MCF 10A (cell line): ENCODE measurements at regions not wholly inside any gene's neighbourhood (a gene's known extent, or its start where the extent isn't known, plus 50 kb on each side); places are given as distances from the start of the nearest gene placed in this dataset.
"Not testable (repeated sequence)": the region's sequence is repeated elsewhere in the genome, so short reads cannot be mapped to it uniquely, and the experiment has no call there.

ENCODE experiments used
- BruUV-seq: library from RNA; stranded (reverse); fragments of 400-500 nt; replicated peaks from 2 replicates; lab custom pipeline; 2021; lab: Mats Ljungman, UMichigan
- CTCF ChIA-PET: fragments of 300-600 bp; sonication (Branson Sonifier 250); formaldehyde crosslinking; extraction: SDS; loops from one replicate; lab custom pipeline; 2021; ENCODE audit warnings: antibody characterized with exemption, inconsistent platforms; lab: Yijun Ruan, JAX
- POLR2A ChIA-PET: fragments of 300-600, 350-650 bp; sonication (Branson Sonifier 250); formaldehyde crosslinking; extraction: SDS; loops from one replicate; lab custom pipeline; 2020; ENCODE audit warnings: antibody characterized with exemption, inconsistent platforms; lab: Yijun Ruan, JAX
- DNase-seq: peaks from one replicate; pipeline ENCODE4 v3.0.0-alpha.2; 2018; ENCODE audit not compliant: unreplicated experiment
- H3K27ac Mint-ChIP-seq: one replicate; pipeline ENCODE4 v1.8.0; 2022; ENCODE audit warnings: mild to moderate bottlenecking, low read depth, mixed read lengths; ENCODE audit not compliant: unreplicated experiment
- H3K27me3 Mint-ChIP-seq: one replicate; pipeline ENCODE4 v1.8.0; 2022; ENCODE audit warnings: mixed read lengths; ENCODE audit not compliant: insufficient read depth, unreplicated experiment
- H3K36me3 Mint-ChIP-seq: one replicate; pipeline ENCODE4 v1.8.0; 2022; ENCODE audit warnings: mild to moderate bottlenecking, moderate library complexity, mixed read lengths; ENCODE audit not compliant: insufficient read depth, unreplicated experiment
- H3K4me1 Mint-ChIP-seq: one replicate; pipeline ENCODE4 v1.8.0; 2022; ENCODE audit warnings: mixed read lengths; ENCODE audit not compliant: insufficient read depth, unreplicated experiment
- H3K4me3 Mint-ChIP-seq: one replicate; pipeline ENCODE4 v1.8.0; 2022; ENCODE audit warnings: mild to moderate bottlenecking, moderate library complexity, mixed read lengths; ENCODE audit not compliant: unreplicated experiment
- H3K9me3 Mint-ChIP-seq: one replicate; pipeline ENCODE4 v1.8.0; 2022; ENCODE audit warnings: mixed read lengths; ENCODE audit not compliant: unreplicated experiment
- intact Hi-C: fragments of 100-400 bp; cut with micrococcal nuclease; formaldehyde crosslinking; loops from 2 replicates; pipeline ENCODE4 v1.14.1; 2022
- TF ChIP-seq, protein P1 (sequence below): fragments of 200-600 bp; IDR thresholded peaks from one replicate; pipeline ENCODE4 v1.8.0; 2022; ENCODE audit warnings: antibody characterized with exemption, mild to moderate bottlenecking; ENCODE audit not compliant: unreplicated experiment

DNA sequence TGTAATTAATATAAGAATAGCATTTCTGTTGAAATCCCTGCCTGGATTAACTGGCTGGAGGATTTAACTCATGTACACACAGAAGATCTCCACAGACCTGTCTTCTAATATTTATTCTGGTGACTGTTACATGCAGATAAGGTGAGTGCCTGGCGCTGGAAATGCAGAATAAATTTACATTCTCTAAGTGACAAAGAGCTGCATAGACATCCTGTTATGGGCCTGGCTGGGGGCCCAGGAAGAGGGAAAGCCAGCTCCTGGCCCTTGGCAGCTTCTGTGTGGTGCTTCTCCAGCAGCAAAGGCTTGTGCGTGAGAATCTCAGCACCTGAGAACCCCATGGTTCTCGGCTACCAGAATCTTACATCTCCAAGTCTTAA lies 446.6 kb downstream of the PTPRU start:
- TF ChIP-seq, protein P1, sequence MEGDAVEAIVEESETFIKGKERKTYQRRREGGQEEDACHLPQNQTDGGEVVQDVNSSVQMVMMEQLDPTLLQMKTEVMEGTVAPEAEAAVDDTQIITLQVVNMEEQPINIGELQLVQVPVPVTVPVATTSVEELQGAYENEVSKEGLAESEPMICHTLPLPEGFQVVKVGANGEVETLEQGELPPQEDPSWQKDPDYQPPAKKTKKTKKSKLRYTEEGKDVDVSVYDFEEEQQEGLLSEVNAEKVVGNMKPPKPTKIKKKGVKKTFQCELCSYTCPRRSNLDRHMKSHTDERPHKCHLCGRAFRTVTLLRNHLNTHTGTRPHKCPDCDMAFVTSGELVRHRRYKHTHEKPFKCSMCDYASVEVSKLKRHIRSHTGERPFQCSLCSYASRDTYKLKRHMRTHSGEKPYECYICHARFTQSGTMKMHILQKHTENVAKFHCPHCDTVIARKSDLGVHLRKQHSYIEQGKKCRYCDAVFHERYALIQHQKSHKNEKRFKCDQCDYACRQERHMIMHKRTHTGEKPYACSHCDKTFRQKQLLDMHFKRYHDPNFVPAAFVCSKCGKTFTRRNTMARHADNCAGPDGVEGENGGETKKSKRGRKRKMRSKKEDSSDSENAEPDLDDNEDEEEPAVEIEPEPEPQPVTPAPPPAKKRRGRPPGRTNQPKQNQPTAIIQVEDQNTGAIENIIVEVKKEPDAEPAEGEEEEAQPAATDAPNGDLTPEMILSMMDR = no peak
- no peaks in the 10 kb centered on the region for H3K36me3 Mint-ChIP-seq
- H3K4me1 Mint-ChIP-seq = peaks cover 16% of the 10 kb centered on the region
- H3K9me3 Mint-ChIP-seq = no peaks in the 10 kb centered on the region
- no peaks in the 10 kb centered on the region for H3K27me3 Mint-ChIP-seq
- ChIA-PET CTCF (interaction anchor here (0.9 to 1.1 kb wide), 2 partner anchors 21 to 110 kb away, joined by 3 read pairs; no protein-coding TSS in a partner anchor), POLR2A (interaction anchor here (0.7 kb wide), 1 partner anchor 511 kb away, joined by 3 read pairs; no protein-coding TSS in a partner anchor)
- intact Hi-C loops = no loop called here
- no TSS peak for BruUV-seq
- H3K4me3 Mint-ChIP-seq = no peak overlapping the region
- DNase-seq = no peak
- no peak overlapping the region for H3K27ac Mint-ChIP-seq

DNA sequence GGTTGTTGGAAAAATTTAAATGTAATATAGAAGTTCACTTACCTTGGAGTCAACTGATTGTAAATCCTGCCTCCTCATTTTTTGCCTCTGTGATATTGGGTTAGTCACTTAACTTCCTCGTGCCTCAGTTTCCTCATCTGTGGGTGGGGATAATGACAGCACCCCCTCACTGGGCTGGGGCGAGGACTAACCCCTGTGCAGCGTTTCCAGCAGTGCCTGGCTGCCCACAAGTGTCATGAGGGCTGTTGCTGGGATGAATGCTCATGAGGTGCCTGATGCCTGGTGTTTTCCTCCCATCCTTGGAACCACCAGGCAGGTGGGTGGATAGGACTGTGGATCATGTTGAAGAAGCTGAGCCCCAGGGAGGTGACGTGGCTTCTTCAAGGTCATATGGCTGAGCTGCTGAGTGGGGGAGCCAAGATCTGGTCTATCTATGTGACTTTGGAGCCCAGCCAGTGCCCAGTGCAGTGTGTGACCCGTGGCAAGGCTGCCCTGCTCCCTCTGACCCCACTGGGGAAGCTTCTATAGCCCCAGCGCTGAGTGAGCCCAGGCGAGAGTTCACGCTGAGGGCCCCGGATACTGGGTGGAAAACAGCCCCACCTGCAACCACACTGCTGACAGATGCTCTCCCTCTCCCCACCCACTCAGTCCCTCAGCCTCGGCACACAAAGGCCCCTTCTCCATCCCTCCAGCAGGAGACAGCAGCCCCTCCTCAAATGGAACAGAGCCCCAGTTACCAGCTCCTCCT lies 446.0 kb downstream of the PTPRU start:
- TF ChIP-seq, protein P1 = no peak
- no TSS peak for BruUV-seq
- no peaks in the 10 kb centered on the region for H3K9me3 Mint-ChIP-seq
- CTCF ChIA-PET = interaction anchor here (0.7 to 1.1 kb wide), 3 partner anchors 21 to 110 kb away, joined by 3 read pairs; no protein-coding TSS in a partner anchor
- H3K27me3 Mint-ChIP-seq = no peaks in the 10 kb centered on the region
- DNase-seq = no peak
- no peak overlapping the region for H3K4me3 Mint-ChIP-seq
- intact Hi-C loops = no loop called here
- H3K4me1 Mint-ChIP-seq = peaks cover 16% of the 10 kb centered on the region
- POLR2A ChIA-PET = interaction anchor here (0.7 kb wide), 2 partner anchors 52 to 510 kb away, joined by 3 read pairs; no protein-coding TSS in a partner anchor
- H3K36me3 Mint-ChIP-seq = no peaks in the 10 kb centered on the region
- H3K27ac Mint-ChIP-seq = no peak overlapping the region

DNA sequence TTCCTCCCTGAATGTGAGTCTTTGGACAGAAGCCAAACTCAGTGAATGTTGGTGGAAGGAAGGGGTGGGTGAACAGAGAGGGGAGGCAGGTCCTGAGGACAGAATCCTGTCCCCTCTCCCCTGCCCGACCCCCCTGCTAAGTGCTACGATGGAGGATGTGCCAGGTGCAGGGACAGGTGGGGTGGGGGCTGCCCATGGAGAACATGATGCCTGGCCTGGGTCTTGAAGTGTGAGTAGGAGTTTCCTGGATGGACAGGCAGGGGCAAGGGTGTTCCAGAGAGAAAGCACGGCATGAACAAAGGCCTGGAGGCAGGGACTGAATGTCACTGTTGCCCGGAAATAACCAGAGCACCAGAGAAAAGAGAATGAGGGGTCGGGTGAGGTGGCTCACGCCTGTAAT lies 445.1 kb downstream of the PTPRU start:
- H3K27ac Mint-ChIP-seq, H3K27me3 Mint-ChIP-seq, H3K9me3 Mint-ChIP-seq, H3K4me3 Mint-ChIP-seq, intact Hi-C loops, BruUV-seq, H3K36me3 Mint-ChIP-seq, DNase-seq: not testable (repeated sequence)
- ChIA-PET POLR2A (interaction anchor here (0.7 kb wide), 1 partner anchor 53 kb away, joined by 3 read pairs; no protein-coding TSS in a partner anchor), CTCF (interaction anchor here (0.7 kb wide), 1 partner anchor 84 kb away, joined by 3 read pairs; no protein-coding TSS in a partner anchor)
- H3K4me1 Mint-ChIP-seq = peaks cover 11% of the 10 kb centered on the region

DNA sequence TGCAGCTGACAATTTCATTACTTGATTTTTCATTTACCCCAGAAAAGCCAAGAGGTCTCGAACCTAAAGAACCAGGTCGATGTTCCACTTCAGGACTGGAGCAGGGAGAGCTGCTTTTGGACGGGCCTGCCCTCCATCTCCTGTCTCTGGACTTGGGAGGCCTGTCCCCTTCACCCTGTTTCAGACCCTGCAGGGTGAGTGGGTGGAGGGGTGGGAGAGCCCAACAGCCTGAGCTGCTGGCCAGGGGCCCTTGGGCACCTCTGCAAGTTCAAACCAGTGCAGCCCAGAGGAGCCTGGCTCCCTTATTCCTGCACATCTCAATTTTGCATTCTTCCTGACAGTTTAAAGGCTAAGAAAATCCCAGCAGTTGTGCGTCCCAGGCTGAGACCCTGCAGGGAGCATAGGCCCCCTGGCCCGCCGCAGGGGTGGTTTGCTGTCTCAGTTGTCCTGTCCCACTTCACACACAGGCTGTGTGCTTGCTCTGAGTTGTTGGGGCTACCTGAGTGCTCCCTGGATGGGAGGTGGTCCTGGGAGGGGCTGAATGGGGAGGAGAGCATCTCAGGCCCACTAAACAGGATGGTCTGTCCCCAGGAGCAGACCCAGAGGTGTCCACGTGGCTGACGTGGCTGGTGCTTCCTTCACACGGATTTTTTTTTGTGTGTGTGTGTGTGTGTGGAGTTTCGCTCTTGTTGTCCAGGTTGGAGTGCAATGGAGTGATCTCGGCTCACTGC lies 443.7 kb downstream of the PTPRU start:
- Mint-ChIP-seq H3K4me1 (no peaks in the 10 kb centered on the region), H3K27me3 (no peaks in the 10 kb centered on the region), H3K4me3 (no peak overlapping the region), H3K36me3 (no peaks in the 10 kb centered on the region), H3K9me3 (no peaks in the 10 kb centered on the region), H3K27ac (no peak overlapping the region)
- POLR2A ChIA-PET = no interaction called here
- CTCF ChIA-PET = interaction anchor here (0.7 kb wide), 1 partner anchor 23 kb away, joined by 6 read pairs; no protein-coding TSS in a partner anchor
- intact Hi-C loops = no loop called here
- TF ChIP-seq, protein P1 = no peak
- no peak for DNase-seq
- BruUV-seq = no TSS peak
